GM18502 (cell line): ENCODE measurements at regions not wholly inside any gene's neighbourhood (a gene's known extent, or its start where the extent isn't known, plus 50 kb on each side); places are given as distances from the start of the nearest gene placed in this dataset.

Experiments
- ATAC-seq: cut with Tn5 transposase; IDR thresholded peaks from one replicate; pipeline ENCODE4 v1.9.1; 2021; ENCODE audit warnings: mild to moderate bottlenecking; ENCODE audit not compliant: unreplicated experiment, poor library complexity

- ATAC-seq, result peak; percentile 70
Observed at GRCh38 chrX:39859991-39860861, 237.5 kb downstream of the BCOR start.

GRCh38 chrX:39862963-39863362 lies 234.8 kb downstream of the BCOR start:
- ATAC-seq, result no peak

- ATAC-seq, result no peak
Observed at GRCh38 chrX:39866229-39866628, 231.5 kb downstream of the BCOR start.

DNA sequence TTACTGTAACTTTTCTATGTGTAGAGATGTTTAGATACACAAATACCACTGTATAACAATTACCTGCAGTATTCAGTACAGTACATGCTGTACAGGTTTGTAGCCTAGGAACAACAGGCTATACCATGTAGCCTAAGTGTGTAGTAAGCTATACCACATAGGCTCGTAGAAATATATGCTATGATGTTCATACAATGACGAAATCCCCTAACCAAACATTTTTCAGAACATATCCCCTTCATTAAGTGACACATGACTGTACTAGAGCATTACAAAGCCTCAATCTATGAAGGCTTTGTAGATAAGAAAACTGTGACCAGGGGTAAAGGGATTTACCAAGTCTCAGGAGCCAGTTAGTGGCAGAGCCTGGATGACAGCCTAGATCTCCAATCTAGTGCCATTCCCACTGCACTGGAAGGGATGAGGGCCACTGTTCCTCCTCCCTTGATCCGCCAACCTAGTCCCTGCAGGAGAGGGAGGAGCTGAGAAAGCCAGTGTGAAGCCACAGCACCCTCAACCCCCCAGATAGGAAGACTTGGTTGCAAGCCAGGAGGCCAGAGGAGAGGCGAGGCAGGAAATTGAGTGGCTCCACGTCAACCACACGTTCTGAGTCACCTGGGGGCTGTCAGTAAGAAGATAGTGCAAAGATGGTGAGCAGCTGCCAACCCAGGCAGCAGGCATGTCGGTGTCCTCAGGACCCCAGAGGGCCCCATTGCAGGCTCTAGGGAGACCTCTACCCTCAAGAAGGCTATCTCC lies 227.7 kb downstream of the BCOR start:
- no peak for ATAC-seq

- no peak for ATAC-seq
Observed at GRCh38 chrX:39871648-39872047, 226.1 kb downstream of the BCOR start.

- no peak for ATAC-seq
Observed at GRCh38 chrX:39873117-39873516, 224.6 kb downstream of the BCOR start.

GRCh38 chrX:39874202-39874816 lies 223.4 kb downstream of the BCOR start:
- ATAC-seq, result peak; percentile 96

DNA sequence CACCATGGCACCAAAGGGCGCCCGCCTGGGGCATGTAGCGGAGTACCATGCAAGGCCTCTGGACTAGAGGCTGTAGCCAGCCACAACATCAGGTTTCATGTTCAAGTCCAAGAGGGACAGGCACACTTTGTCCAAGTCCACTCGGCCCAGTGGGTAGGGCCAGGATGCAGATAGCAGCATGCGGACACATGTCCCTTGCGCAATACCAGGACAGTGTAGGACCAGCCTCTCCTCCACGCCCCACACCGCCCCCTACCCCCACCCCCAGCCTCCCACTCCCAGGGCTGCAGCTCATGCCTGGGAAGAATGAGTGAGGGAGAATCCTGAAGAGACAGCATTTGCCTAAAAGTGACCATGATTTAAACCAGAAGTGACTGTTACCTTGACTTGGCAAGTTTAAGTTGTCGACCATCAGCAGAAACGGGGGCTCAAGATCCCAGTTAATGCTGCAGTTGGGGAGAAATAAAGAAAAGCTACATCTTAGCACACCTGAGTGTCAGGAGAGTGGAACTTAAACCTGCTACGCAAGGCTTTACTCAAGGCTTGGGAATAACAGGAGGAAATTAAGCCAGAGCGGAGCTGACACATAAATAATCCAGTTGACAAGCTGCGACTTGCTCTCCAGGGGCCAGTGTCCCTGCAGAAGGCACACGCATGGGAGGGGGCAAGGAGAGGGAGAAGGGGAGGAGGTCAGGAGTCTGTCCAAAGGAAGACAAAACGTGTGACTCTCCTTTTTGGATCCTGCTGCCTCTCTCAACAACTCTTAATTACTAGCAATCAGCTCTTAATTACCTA lies 221.7 kb downstream of the BCOR start:
- ATAC-seq, result no peak

- ATAC-seq, result no peak
Observed at GRCh38 chrX:39877905-39878304, 219.9 kb downstream of the BCOR start.

DNA sequence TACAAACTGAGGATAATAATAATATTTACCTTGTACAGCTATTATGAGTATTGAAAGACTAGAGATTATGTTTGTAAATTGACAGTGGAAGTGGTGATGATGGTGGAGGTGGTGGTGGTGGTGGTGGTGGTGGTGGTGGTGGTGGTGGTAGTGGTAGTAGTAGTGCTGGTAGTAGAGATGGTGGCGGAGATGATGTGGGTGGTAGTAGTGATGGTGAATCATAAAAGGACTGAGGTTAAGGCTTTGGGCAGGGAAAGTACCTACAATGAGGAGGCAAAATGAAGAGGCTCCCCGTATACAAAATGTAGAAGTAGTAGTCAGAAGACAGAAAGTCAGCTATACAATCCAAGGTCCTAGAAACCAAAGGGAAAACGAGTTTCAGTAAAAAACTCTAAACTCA lies 214.1 kb downstream of the BCOR start:
- no peak for ATAC-seq

DNA sequence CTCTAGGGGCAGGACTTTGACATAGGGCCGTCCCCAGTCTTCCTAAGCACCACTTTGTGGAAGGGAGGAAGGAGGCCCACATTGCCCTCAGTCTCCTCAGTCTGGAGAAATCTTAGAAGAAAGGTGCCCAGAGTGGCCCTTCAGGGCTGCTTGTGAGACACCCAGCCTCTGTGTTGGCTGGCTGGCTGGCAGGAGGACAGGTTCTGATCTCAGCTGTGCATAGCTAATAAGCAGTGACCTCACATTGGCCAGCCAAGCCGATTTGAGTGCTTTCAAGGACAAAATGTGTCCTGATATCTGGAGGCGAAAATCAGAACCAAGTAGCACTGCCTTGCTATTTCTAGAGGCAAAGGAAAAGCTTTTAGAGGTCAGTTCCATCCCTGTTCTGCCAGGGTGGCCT lies 211.5 kb downstream of the BCOR start:
- no peak for ATAC-seq

GRCh38 chrX:39888730-39889129 lies 209.0 kb downstream of the BCOR start:
- ATAC-seq, result no peak

DNA sequence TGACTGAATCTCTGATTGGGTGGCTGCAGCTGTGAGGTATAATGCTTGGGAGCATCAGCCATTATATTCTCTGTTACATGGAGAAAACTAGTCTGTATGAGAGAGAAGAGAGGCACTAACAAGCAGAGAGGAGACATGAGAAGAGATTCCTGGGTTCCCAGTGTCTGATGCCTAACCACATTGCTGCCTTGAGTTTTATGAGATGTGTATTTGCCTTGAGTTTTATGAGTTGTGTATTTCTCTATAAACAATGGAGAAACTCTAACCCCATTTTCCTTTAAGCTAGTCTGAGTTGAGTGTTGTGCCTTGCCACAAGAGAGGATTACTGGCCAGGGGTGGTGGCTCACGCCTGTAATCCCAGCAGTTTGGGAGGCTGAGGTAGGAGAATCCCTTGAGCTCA lies 208.1 kb downstream of the BCOR start:
- ATAC-seq, result no peak

GRCh38 chrX:39890807-39891206 lies 207.0 kb downstream of the BCOR start:
- no peak for ATAC-seq

GRCh38 chrX:39891781-39892180 lies 206.0 kb downstream of the BCOR start:
- no peak for ATAC-seq

GRCh38 chrX:39893417-39894338 lies 204.1 kb downstream of the BCOR start:
- ATAC-seq, result peak; percentile 56

GRCh38 chrX:39894683-39895082 lies 203.1 kb downstream of the BCOR start:
- no peak for ATAC-seq

GRCh38 chrX:39895218-39896110 lies 202.3 kb downstream of the BCOR start:
- no peak for ATAC-seq
